GM18907 (cell line): ENCODE measurements at regions not wholly inside any gene's neighbourhood (a gene's known extent, or its start where the extent isn't known, plus 50 kb on each side); places are given as distances from the start of the nearest gene placed in this dataset.
"Not testable (repeated sequence)": the region's sequence is repeated elsewhere in the genome, so short reads cannot be mapped to it uniquely, and the experiment has no call there.

Experiments used
- ATAC-seq: cut with Tn5 transposase; IDR thresholded peaks from one replicate; pipeline ENCODE4 v1.9.1; 2021; ENCODE audit warnings: mild to moderate bottlenecking, moderate library complexity; ENCODE audit not compliant: unreplicated experiment

DNA sequence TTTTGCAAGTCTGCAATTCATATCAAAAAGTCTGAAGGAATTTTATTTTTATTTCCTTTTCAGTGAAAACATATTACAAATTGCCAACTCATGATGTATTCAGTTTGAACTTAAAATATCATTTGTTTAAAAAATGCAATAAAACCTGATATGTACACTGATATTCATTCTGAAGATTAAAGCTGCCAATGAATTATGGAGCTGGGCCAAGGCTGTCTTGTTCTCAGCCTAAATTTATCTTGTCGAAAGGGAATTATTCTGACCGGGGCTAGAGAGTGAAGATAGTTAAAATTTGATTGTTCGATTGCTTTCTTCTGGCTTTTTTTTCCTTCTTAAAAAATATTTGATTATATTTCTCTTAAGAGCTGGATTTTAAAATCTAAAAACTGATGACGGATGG, 54.0 kb upstream of the RBFOX1 start:
- ATAC-seq = no peak

- ATAC-seq = no peak
Measured at GRCh38 chr16:7272567-7273158, 60.0 kb upstream of the RBFOX1 start.

GRCh38 chr16:7271486-7271885, 61.2 kb upstream of the RBFOX1 start:
- no peak for ATAC-seq

DNA sequence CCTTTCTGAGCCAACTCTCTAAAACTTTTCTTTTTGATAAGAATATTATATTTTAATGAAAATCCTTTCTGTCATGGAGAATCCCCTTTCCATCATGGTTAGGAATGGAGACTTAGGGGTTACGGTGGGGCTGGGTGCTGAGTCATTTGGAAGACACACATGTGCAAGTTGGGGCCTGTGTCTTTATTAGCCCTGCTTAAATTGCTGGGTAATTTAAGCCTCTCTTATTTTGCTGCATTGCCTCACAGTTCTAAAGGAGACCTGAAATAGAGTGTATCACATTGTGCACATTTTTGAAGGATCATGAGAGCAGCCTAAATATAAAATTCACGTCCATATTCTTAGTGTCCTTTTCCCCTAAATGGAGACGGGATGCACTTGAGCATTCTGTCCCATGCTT, 61.8 kb upstream of the RBFOX1 start:
- no peak for ATAC-seq

- no peak for ATAC-seq
Measured at GRCh38 chr16:7270006-7270405, 62.6 kb upstream of the RBFOX1 start.

DNA sequence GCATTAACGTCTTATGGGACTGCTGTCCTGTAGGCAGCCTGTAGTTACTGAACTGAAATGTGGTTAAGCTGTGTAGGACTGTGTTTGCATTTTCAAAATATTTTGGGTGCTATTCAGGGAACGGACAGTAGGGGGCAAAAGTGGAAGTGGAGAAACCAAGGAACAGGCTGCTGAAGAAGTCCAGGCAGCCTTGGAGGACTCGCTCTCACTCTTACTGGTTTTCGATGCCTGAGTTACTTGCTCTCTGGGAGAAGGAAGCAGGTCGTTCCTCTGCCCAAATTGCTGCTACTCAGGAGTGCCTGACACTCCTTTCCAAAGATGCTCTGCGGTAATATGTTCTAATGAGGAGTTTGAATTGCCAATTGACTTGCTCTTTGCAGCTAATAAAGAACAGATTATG, 64.5 kb upstream of the RBFOX1 start:
- ATAC-seq = no peak

GRCh38 chr16:7257016-7257415, 75.6 kb upstream of the RBFOX1 start:
- no peak for ATAC-seq

DNA sequence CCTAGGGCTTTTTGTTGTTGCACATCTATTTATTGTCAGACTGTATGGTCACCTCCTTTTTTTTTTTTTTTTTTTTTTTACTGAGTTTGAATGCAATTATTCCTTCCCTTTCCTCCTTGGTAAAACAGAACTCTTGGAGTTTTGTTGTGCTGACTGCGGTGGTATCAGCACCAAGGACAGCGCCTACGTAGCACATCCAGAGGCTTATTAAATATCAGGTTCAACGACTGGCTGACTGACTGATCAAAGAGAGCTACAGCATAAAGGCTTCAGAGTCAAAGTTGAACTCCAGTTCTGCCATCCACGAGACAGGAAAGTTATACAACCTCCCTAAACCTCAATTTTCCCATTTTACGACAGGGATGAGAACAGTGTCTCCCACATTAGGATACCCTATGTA, 86.1 kb upstream of the RBFOX1 start:
- no peak for ATAC-seq

DNA sequence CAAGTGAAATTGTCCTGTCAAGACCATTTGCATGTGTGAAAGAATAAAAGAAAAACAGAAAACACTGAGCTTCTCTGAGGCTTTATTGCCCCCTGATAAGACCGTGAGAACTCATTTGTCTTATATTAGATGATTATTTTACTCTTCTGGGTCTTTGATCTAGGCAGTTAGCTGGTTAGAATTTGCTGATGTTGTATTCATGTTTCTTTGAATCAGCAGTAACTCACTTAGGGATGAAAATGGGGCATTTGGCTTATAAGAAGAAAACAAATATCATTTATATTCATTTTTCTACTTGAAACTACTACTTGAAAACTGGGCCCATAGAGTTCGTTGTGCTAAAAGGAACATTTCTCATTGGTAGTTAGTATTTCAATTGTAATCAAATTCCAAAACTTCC, 93.1 kb upstream of the RBFOX1 start:
- ATAC-seq = no peak

- no peak for ATAC-seq
Measured at GRCh38 chr16:7236824-7237410, 95.7 kb upstream of the RBFOX1 start.

DNA sequence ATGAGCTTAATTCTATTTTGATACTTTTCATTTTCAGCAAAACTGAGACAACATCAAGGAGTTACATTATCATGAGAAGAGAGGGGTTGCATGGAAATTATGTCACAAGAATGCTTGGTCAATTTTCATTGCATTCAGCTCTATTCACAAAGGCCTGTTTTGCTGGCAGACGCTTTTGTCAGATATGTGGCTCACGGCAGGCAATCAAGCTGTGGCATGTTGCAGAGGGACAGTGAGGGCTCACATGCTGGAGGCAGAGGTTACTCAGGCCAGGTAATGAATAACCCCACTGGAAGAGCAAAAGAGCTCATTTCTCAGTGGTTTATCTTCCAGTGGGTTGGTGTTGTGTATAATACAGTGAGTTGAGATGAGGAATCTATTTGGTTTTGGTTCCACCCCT, 98.7 kb upstream of the RBFOX1 start:
- ATAC-seq = no peak

DNA sequence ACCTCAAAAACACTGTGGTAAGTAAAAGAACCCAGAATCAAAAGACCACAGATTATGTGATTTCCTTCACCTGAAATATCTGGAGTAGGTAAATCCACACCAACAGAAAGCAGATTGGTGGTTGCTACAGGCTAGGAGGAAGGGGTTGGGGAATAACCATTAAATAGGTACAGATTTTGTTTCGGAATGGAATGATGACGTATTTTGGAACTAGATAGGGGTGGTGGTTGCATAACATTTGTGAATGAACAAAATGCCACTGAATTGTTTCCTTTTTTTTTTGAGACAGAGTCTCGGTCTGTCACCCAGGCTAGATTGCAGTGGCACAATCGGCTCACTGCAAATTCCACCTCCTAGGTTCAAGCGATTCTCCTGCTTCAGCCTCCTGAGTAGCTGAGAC, 100.9 kb upstream of the RBFOX1 start:
- ATAC-seq = no peak

DNA sequence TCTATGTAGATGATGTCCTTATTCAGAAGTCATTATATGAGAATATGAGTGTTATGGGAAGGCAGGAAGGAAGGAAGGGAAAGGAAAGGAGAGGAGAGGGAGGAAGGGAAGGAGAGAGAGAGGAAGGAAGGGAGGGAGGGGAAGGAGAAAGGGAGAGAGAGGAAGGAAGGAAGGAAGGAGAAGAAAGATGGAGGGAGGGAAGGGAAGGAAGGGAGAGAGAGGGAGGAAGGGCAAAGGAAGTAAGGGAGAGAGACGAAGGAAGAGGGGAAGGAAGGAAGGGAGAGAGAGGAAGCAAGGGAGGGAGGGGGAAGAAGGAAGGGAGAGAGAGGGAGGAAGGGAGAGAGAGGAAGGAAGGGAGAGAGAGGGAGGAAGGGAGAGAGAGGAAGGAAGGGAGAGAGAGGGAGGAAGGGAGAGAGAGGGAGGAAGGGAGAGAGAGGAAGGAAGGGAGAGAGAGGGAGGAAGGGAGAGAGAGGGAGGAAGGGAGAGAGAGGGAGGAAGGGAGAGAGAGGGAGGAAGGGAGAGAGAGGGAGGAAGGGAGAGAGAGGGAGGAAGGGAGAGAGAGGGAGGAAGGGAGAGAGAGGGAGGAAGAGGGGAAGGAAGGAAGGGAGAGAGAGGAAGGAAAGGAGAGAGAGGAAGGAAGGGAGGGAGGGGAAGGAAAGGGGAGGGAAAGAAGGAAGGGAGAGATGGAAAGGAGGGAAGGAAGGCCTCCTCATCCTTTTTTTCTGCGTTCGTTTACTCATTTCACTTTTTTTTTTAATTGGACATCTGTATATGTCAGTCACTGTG, 103.0 kb upstream of the RBFOX1 start:
- not testable (repeated sequence) for ATAC-seq

DNA sequence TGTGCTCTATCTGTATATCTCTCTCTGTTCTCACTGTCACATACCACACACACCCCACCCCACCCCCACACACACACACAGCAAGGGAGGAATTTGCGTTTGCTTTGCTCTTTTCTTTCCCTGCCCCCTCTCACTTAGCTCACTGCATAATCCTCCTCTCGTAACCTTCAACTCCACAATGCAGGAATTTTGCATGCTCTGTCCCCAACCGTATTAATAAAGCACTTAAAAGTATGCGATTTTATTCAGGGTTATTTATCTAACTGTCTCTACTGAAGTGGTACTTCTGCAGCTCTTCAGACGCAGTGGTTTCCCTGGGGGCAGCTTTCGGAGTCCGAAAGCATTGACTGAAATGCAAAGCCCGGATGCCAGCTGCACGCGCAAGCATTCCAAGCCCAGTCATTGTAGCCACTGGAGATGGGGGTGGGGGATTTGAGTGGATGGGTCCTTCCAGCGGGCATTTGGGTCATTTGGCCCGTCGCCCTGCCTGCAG, 105.4 kb upstream of the RBFOX1 start:
- ATAC-seq = no peak

DNA sequence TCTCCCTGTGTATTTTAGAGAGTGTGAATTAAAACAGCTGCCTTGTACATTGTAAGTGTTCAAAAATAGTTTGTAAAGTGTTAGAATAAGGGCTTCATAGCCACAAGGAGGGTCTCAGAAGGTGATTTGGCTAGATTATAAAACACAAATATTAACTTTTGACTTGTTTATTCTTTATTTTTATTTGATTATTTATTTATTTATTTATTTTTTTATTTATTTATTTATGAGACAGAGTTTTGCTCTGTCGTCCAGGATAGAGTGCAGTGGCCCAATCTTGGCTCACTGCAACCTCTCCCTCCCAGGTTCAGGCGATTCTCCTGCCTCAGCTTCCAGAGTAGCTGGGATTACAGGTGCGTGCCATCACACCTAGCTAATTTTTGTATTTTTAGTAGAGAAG, 111.5 kb upstream of the RBFOX1 start:
- no peak for ATAC-seq

GRCh38 chr16:7218936-7219335, 113.7 kb upstream of the RBFOX1 start:
- no peak for ATAC-seq

DNA sequence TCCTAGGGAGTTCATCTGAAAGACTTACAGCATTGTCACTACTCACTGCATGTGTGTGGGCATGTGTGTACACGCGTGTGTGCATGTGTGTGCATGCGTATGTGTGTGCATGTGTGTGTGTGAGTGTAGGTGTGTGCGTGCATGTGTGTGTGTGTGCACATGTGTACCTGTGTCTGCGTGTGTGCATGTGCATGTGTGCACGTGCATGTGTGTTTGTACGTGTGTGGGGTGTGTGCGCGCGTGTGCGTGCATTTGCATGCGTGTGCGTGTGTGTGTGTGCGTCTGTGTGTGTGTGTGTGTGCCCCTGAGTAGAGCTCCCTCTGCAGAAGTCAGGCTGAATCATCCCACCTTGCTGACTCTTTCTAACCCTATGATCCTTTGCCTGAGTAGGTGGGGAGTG, 114.8 kb upstream of the RBFOX1 start:
- no peak for ATAC-seq

DNA sequence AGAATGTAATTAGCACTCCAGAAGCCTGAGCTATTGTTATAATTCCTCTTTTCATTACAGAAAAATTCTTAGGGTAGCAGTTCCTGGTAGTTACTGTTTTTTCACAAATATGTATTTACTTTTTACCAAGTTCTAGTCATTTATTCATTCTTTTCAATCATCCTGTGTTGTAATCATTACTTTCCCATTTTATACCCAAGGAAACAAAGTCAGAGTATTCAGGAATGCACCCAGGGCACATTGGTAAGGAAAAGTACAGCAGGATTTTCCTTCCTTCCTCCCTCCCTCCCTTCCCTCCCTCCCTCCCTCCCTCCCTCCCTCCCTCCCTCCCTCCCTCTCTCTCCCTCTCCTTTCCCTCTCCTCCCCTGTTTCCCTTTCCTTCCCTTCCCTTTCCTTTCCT, 115.9 kb upstream of the RBFOX1 start:
- ATAC-seq = no peak

- ATAC-seq = no peak
Measured at GRCh38 chr16:7211781-7212180, 120.9 kb upstream of the RBFOX1 start.

GRCh38 chr16:7209598-7209997, 123.0 kb upstream of the RBFOX1 start:
- no peak for ATAC-seq

GRCh38 chr16:7206469-7206868, 126.2 kb upstream of the RBFOX1 start:
- no peak for ATAC-seq

DNA sequence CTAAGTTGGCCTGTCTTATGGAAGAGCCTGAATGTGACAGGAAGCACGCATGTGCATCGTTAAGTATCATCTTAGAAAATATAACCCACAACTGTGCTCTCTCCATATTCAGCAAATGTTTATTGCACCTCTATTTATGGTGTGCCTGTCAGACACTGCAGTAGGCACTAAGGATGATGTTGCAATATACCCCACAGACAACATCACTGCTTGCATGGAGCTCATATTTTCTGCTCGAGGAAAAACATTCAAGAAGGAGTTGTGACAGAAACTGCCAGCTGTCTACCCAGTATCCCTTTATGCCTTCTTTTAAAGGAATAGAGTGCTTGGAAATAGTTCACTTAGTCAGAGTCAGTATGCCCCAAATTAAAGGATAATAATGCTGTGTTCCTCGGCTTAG, 132.3 kb upstream of the RBFOX1 start:
- no peak for ATAC-seq
